GM21360 (cell line): ENCODE measurements at regions not wholly inside any gene's neighbourhood (a gene's known extent, or its start where the extent isn't known, plus 50 kb on each side); places are given as distances from the start of the nearest gene placed in this dataset.
"Not testable (repeated sequence)": the region's sequence is repeated elsewhere in the genome, so short reads cannot be mapped to it uniquely, and the experiment has no call there.

ENCODE experiments used
- ATAC-seq: cut with Tn5 transposase; IDR thresholded peaks from one replicate; pipeline ENCODE4 v1.9.1; 2021; ENCODE audit warnings: mild to moderate bottlenecking, moderate library complexity; ENCODE audit not compliant: unreplicated experiment

DNA sequence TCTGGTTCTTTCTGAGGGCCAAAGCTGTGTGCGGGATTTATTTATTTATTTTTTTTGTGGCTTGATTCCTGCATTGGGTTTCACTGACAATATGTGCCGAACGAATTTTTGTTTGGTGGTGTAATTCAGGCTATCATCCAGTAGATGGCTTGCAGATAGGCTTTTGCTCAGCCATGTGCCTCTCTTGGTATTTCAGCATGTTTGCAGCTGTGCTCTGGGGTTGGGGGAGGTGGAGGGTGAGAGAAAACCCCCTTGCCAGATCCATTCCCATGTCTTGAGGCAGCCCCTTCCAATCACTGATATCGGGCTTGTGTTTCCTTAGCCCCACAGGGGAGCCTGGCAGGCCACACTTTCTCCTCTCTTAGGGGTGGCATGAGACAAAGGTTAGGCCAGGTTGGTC, 302.4 kb downstream of the PTGER3 start:
- ATAC-seq: no peak

DNA sequence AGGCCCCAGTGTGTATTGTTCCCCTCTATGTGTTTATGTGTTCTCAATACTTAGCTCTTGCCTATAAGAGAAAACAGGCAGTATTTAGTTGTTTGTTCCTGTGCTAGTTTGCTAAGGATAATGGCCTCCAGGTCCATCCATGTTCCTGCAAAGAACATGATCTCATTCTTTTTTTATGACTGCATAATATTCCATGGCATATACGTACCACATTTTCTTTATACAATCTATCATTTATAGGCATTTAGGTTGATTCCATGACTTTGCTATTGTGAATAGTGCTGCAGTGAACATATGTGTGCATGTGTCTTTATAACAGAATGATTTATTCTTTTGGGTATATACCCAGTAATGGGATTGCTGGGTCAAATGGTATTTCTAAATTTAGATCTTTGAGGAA, 301.6 kb downstream of the PTGER3 start:
- ATAC-seq: not testable (repeated sequence)

DNA sequence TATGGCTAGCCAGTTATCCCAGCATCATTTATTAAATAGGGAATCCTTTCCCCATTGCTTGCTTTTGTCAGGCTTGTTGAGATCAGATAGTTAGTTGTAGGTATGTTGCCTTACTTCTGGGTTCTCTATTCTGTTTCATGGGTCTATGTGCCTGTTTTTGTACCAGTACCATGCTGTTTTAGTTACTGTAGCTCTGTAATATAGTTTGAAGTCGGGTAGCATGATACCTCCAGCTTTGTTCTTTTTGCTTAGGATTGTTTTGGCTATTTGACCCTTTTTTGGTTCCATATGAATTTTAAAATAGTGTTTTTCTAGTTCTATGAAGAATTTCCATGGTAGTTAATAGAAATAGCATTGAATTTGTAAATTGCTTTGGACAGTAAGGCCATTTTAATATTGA, 300.5 kb downstream of the PTGER3 start:
- ATAC-seq: not testable (repeated sequence)

DNA sequence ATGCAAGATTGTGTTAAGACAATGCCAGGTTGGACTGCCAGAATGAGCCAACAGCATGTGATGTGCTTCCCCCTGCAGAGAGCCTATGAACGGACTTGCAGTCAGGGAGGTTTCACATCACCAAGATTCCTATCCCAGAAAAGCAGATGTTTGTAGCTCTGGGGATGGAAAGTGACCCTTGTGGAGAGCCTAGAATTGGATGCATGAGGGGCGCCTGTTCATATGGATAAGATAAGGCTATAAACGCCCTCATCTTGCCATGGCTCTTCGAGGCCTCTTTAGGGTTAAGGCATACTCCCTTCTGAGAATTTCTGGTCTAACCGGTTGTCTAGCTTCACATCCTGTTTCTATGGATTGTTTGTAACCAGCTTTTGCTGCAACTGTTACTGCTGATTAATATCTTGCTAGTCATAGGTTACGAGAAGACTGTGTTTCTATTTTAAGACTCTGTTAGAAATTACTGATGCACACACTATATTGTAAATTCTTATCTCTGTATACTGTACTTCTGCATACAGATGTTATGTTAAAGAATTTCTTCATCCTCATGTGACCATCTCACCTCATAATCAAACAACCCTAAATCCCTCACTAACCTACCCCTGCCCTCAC, 295.8 kb downstream of the PTGER3 start:
- not testable (repeated sequence) for ATAC-seq

DNA sequence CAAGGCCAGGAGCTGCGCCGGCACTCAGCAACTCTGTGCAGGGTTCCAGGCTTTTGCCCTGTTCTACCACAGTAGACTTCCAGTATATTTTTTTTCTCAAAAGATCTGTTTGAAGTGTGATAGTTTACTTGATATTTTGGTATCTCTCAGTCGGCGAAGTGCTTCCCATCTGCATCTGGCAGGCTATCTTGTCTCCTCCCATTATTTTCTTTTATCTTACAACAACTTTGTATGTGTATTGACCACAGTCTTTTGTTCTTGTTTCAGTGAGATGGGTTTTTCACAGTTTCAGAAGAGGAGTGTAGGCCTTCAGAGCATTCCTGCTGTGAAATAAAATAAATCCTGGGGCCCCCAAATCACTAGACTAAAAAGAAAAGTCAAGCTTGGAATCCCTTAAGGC, 292.9 kb downstream of the PTGER3 start:
- no peak for ATAC-seq

DNA sequence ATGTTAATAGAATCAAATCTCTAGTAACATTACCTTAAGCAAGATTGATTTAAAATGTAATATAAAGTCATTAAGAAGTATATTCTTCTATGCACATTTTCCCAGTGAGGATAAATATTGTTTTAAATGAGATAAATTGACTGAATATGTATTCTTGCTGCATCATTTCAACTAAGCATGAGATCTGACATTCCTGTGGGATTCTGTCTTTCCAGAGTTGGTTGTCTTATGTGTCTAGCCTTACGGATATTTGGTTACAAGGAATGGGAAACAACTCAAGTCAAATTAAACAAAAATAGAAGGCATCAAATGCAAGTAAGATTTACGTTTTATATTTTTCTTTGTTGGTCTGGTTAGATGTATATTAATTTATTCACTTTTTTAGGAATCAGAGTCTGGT, 287.5 kb downstream of the PTGER3 start:
- no peak for ATAC-seq

DNA sequence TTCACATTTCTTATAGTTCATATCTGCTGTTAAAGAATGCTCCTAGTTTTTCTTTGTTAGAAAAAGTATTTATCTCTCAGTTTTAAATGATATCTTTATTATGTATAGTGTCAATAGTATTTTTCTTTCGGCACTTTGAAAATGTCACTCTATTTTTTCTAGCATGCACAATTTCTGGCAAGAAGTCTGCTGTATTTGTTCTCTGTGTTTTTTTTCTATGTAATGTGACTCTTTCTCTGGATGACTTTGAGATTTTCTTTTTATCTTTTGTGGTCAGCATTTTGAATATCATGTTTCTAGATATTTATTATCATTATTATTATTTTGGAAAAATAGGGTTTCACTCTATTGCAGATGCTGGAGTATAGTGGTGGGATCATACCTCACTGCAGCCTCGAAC, 285.2 kb downstream of the PTGER3 start:
- ATAC-seq: no peak

DNA sequence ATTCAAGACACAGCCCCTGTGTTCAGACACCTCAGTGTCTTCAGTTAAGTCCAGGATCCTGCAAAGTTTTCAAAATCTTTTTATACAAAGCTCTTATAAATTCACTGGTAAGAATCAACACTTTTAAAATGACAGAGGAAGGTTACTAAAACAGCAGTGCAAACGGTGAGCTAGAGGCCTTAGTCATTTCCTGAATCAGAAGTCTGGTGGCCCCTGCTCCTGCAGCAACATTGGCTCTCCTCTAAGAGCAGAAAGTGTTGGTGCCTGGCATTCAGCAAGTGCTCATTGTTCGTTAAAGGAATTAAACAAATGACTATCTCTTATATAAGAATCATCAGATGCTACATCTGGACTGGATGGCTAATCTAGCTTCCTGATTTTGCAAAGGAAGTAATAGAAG, 282.9 kb downstream of the PTGER3 start:
- no peak for ATAC-seq

DNA sequence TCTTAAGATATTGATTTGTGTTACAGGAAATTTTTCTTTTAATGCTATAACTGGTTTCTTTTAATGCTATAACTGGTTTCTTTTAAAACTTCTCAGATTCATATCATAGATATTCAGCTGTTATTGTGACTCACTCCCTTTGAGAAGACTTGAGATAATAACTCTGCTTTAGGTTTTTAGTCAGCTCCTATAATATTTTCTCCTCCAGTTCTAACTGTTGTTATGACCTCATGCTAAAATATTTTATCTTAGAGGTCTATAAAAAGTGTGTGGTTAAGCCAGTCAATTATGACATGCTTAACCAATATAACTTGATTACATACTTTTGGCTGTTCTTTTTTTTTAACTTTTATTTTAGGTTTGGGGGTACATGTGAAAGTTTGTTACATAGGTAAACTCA, 280.2 kb downstream of the PTGER3 start:
- ATAC-seq: no peak

DNA sequence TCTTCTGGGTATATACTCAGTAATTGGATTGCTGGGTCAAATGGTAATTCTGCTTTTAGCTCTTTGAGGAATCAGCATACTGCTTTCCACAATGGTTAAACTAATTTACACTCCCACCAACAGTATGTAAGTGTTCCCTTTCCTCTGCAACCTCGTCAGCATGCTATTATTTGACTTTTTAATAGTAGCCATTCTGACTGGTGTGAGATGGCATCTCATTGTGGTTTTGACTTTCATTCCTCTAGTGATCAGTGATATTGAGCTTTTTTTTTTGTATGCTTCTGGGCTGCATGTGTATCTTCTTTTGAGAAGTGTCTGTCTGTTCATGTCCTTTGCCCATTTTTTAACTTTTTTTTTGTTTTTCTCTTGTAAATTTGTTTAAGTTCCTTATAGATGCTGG, 279.4 kb downstream of the PTGER3 start:
- ATAC-seq: no peak

DNA sequence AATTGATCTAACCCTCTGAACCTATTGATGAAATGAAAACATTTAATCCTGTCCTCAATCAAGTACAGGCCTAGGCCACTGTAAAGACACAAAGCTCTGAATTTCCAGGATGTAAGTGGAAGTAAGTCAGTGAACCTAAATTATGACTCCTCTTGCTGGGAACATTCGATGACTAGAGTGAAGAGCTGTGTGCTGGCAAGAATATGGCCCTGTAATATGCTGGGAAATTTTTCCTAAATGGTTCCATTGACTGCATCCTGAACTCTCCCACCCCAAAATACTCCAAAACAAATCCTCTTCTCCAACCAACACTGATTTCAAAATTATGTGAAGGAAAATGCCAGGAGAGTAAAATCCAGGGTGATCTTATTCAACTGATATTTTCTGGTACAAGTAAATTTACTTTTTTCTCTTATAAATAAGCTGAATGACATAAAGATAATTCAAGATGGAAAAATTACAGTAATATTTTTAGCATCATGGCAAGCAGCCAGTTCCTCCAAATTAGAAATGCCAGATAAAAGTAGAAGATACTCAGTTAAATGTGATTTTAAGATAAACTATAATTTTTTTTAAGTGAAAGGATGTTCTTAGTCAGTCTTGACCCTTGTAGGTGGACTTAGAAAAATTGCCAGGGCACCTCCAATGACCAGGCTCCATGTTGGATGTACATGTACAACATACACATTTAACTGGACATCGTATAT, 269.4 kb downstream of the PTGER3 start:
- ATAC-seq: no peak

DNA sequence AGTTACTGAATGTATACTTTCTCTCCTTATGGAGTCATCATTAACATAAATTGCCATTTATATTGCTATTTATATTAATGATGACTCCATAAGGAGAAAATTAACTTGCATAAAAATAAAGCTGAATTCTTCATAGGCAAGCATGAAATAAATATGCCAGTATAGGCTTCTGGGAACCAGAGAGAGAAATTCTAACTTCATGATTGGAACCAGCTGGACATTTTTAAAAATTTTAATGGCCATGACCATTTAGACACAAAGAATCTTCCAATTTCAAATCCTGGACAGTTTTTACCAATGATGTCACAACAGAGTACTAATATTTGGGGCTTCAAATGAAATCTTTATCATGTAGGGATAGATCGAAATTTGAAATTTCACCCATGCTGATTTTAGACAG, 268.7 kb downstream of the PTGER3 start:
- no peak for ATAC-seq

DNA sequence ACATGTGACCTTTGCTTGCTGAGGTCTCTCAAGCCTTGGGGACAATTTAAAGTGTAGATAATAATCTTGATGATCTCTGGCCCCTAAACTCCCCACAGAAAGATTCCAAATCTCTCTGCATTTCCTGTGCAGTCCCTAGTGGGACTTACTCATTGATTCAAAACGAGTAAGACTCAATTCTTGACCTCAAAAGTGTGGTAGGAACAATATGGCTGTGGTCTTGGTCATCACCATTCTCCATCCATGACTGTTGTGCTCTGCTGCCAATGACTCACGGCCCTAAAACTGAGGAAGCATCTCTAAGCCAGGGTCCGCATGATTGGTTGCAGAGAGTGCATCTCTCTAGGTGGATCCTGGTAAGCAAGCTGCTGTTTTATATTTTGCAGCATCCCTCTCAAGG, 268.0 kb downstream of the PTGER3 start:
- ATAC-seq: no peak

DNA sequence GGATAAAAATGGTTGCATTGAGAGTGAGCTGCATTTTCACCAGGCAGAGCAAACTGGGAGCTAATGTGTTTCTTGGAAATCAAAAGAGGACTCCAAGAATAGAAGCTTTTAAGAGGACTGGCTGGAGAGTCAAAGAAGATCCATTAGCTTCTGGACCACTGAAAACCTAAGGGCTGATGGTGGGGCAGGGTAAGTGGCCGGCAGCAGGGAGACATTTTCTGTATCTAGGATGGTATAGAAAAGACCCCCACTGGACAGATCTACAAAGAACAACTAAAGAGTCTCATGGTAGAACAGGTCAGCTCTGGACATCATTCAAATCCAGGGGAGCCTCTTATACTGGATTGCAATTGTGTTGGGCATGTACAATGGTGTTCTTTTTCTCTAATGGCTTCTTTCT, 262.3 kb downstream of the PTGER3 start:
- no peak for ATAC-seq

DNA sequence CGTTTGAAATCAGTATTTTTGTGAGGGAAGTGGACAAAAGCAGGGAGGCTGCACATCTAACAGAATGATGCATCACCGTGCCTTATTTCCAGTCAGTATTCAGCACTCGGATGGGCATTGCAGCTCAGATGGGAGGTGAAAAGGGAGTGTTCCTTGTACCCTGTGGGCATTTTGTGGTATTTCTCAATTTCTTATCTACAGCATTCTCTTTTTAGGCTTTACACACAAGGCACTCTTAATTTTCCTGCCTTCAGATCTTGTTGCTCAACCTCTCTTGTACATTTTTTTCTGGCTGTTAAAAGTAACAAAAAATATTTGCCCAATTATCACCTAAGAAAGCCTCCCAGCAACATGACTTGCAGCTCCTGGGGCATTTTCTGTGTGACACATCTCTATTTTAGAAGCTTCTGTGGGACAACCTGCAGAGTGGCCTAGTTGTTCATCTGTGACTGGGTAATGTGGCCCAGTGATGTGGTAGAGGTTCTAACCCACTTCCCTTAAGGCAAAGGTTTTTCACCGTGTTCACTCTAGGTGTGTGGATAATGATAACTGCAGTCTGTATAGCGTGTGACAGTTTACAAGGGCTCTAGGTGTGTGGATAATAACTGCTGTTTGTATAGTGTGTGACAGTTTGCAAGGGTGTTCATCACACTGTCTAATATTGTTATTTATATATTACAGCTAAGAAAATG, 257.2 kb downstream of the PTGER3 start:
- ATAC-seq: no peak

DNA sequence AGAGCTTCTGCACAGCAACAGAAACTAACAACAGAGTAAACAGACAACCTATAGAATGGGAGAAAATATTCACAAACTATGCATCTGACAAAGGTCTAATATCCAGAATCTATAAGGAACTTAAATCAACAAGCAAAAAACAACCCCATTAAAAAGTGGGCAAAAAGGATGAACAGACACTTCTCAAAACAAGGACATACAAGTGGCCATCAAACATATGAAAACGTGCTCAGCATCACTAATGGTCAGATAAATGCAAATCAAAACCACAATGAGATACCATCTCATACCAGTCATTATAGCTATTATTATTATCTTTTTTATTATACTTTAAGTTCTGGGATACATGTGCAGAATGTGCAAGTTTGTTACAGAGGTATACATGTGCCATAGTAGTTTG, 252.6 kb downstream of the PTGER3 start:
- ATAC-seq: not testable (repeated sequence)

DNA sequence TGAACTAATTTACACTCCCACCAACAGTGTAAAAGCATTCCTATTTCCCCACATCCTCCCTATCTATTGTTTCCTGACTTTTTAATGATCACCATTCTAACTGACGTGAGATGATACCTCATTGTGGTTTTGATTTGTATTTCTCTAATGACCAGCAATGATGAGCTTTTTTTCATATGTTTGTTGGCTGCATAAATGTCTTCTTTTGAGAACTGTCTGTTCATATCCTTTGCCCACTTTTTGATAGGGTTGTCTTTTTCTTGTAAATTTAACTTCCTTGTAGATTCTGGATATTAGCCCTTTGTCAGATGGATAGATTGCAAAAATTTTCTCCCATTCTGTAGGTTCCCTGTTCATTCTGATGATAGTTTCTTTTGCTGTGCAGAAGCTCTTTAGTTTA, 251.3 kb downstream of the PTGER3 start:
- ATAC-seq: not testable (repeated sequence)

DNA sequence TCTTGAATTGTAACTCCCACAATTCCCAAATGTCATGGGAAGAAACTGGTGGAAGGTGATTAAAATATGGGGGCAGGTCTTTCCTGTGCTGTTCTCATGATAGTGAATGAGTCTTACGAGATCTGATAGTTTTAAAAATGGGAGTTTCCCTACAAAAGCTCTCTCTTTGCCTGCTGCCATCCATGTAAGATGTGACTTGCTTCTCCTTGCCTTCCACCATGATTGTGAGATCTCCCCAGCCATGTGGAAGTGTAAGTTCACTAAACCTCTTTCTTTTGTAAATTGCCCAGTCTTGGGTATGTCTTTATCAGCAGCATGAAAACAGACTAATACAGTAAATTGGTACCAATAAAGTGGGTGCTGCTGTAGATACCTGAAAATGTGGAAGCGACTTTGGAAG, 245.0 kb downstream of the PTGER3 start:
- ATAC-seq: not testable (repeated sequence)

DNA sequence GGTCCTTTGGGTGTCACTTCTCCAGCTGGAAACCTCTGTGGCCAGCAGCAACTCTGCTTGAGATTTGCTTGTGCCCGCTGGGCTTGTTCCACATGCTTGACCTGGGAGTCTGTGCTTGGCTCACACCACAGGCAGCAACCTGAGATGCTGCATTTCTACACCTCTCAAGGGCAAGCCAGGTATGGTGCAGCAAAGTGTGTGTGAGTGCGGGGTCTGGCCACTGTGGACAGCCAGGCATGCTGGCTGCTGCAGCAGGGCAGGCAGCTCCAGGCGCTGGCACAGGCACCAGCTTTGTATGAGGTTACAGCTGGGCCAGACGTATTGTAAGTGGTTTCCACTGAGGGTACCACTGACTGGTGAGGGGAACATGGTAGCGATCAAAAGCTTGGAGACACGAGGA, 242.0 kb downstream of the PTGER3 start:
- no peak for ATAC-seq

DNA sequence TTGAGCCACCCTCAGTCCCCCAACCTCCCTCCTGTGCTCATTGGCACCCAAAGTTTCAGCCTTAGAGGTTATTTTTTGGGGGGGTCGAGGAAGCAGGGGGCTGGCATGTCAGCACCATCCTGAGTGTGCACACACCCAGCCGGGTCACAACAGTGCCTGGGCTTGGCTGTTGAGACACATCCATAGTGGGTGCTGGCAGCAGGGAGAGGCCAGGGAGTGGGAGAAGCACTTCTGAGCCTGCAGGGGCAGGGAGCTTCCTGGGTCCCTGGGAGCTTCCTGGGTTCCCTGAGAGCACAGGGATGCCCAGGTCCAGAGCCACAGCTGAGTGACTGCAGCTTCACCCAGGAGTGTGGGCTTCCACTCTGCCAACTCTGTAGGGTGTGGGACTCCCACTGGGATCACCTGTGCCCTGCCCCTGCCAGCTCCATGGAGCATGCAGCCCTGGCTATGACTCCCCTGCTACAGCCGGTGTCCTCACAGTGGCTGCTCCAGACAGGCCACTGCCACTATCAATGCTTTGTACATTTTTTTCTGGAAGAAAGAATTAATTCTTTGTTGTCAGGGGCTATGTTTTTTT, 240.4 kb downstream of the PTGER3 start:
- ATAC-seq: no peak

DNA sequence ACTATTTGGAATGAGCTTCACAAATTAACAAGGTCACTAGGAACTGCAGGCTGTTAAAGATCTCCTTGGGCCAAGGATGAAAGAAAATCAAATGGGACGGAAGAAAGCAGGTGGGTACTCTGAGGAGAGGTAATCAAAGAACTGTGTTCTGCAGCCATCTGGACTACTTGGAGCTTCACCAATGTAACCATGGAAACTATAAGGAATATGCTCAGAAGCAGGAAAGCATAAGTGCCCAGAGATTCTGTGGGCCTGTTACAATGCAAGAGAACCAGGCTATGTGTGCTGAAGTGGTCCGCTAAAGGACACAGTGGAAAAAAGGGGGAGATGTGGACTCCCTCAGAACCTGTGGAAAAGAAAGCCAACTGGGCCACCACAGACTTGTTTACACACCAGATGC, 238.5 kb downstream of the PTGER3 start:
- ATAC-seq: no peak

DNA sequence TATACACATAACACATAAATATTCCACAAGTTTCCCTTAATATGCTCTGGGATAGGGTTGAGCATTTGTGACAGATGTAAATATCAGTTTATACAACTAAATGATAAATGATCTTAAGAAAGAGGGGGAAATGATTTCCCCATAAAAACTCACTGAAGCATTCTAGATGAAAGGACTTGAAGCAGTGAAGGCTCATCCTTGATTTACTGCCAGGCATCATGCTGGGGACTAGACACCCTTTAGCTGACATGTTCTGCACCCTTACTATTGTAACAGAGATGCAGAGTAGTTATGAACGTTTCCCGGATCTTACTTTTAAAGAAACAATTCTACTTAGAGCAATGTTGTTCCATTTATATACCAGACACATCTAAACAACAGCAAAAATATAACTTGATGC, 235.8 kb downstream of the PTGER3 start:
- ATAC-seq: no peak
